M059J (cell line): ENCODE measurements at regions not wholly inside any gene's neighbourhood (a gene's known extent, or its start where the extent isn't known, plus 50 kb on each side); places are given as distances from the start of the nearest gene placed in this dataset.

Experiments
- DNase-seq: peaks from one replicate; pipeline ENCODE4 v3.0.0-alpha.2; 2012; ENCODE audit warnings: low read depth

DNA sequence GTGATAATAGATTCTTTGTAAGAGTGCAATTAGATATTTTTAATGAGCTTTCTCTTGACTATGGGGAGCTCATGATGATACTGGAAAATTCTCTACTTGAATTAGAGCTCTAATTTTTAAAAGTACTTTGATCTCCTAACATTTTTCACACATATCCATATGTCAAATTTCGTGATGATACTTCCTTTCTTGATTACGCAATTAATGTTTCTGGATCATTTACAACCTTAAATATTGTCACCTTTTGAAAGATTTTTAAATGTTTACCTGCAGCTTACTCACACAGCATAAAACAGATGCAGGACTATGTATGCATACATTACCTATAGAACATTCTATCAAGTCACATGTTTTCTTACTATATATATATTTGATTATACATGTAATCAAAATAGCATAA lies 598.5 kb upstream of the DSEL start:
- no peak for DNase-seq

DNA sequence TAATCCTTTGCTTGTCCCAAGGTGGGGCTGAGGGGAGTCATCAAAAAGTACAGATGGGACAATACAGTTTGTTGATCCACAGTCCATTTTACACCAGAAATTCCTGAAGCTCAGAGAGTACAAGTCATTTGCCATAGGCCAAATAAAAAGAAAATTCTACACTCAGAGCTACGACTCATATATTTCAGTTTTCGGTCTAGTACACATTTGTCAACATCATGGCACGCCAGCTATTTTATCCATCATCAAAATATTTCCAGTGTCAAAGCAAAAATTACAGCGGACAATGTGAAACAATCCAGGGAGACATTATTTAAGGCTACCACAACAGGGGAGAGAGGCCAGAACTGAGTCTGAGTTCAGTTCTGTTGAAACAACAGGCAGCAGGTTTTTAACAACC lies 587.5 kb upstream of the DSEL start:
- DNase-seq: peak; percentile 85

DNA sequence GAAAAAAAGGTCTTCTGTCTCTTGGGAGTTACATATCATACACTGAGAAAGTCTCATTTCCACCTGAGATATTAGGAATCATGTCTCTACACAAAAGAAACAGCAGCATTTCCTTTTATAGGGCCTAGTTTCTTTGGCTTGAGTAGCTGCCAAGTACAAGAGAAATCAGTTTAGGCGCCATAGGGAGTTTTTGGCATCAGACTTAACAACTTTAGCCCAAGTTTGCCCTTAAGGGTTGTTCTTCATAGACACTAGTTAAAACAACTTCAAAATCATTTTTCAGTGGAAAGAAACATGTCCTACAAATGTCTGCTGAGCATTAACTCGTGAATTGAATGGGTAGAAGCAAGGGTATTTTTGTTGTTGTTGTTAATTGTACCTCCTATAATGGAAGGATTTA lies 587.0 kb upstream of the DSEL start:
- DNase-seq: peak; percentile 49

DNA sequence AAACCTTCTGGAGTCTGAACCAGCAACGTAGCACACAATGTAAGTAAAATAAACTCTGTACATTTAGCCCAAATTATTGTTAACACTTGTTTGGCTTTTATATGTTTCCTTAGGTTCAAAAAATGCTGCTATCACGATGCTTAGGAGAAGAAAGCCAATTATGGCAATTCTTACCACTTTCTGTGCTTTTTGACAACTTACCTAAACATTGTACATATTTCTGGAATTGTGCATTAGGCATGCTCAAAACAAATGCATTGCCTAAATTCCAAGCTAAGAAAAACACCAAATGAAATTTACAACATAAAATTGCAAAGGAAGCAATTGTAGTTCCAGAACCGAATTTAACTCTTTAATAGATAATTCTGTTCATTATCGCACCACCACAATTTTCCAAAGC lies 585.6 kb upstream of the DSEL start:
- no peak for DNase-seq

DNA sequence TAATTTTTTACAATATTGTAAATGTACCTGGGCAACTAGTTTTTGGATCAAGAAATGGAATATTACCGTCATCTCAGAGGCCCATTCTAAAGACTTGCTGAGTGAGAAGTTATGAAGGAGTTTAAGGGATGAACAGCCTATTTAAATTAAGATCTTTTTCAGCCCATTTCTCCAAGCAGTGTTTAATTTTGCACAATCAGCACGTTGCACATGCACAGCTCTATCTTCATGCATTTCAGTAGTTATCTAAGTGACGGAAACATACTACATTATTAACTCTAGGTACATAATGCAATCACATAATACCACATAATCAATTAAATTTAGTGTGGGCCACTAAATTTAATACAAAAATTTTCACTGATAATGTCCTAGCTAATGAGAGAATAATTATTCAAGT lies 582.1 kb upstream of the DSEL start:
- no peak for DNase-seq

DNA sequence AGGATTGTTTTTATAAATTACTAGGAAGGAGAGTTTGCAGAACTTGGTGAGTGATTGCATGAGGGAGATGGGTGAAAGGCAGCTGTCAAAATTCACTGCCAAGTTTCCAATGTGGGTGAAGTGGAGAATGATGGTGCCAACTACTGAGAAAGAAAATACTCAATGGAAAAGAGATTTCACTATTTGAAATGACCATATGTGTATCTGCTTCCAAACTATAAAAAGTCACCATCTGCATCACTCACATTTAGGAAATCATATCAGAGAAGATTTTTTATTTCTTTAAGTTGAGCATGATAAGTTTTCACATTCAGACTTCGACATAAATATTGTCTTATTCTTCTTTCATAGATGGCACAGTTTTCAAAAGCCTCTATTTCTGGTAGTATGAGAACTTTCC lies 570.0 kb upstream of the DSEL start:
- DNase-seq: no peak

DNA sequence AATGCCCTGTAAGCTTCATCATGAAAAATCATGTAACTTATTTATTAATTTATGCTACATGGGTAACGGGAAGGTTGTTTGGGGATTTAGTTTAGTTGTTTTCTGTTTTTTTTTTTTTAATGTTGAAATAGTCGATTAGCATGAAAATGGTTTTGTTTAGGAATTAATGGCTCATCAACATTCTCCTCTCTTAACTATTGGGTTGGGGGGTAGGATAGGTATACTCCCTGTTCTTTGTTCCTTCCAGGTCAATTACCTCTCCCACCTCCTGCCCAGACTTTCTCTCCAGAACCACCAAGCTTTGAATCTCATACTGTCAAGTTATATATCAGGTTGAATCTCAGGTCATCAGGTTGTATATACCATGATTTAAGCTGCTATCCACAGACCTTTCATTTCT lies 568.7 kb upstream of the DSEL start:
- DNase-seq: no peak

DNA sequence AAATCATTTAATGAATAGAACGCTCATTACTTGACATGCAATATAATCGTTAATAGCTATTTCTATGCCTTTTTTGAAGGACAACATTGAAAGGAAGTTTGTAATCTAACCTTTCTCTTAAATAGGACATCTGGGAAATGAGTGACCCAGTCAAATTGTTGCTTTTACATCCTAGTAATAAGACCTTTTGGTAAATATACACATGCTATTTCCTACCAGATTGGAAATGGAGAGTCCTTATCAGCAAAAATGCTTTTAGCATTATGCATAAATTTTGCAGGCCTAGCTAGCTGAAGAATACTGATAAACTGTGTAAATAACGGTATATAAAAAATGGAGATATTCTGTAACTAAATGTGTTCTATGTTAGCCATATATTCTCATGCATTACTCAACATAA lies 567.3 kb upstream of the DSEL start:
- DNase-seq: no peak

DNA sequence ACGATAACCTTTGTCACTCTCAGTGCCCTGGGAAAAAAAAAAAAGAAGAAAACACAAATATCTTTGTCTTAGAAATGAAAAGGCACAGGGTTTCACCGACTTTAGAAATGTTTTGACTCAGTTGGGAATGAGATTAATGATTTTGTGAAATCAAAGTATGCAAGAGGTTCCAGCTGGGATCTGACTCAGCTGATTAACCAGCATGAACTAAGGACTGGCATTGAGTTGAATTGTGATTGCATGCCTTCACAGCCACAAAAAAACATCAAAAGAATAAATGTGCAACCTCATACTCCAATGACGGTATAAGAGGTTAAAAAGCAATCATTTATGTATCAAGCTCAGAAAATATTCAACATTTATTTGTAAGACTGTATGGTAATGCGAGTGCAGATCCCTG lies 566.6 kb upstream of the DSEL start:
- peak; percentile 88 for DNase-seq

DNA sequence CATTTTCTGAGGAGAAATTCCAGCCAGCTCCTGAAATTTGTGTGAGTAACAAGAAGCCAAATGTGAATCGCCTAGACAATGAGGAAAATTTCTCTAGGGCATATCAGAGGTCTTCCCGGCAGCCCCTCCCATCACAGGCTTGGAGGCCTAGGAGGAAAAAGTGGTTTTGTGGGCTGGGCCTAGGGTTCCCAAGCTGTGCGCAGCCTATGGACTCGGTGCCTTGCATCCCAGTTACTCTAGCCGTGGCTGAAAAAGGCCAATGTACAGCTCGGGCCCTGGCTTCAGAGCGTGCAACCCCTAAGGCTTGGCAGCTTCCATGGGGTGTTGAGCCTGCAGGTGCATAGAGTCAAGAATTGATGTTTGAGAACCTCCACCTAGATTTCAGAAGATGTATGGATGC lies 556.2 kb upstream of the DSEL start:
- DNase-seq: no peak

DNA sequence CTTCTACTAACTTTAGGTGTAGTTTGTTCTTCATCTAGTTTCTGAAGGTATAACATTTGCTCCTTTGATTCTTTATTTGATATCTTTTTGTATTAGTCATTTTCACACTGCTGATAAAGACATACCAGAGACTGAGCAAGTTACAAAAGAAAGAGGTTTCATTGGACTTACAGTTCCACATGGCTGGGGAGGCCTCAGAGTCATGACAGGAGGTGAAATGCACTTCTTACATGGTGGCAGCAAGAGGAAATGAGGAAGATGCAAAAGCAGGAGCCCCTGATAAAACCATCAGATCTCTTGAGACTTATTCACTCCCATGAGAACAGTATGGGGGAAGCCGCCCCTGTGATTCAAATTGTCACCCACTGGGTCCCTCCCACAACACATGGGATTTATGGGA lies 544.4 kb upstream of the DSEL start:
- DNase-seq: no peak

DNA sequence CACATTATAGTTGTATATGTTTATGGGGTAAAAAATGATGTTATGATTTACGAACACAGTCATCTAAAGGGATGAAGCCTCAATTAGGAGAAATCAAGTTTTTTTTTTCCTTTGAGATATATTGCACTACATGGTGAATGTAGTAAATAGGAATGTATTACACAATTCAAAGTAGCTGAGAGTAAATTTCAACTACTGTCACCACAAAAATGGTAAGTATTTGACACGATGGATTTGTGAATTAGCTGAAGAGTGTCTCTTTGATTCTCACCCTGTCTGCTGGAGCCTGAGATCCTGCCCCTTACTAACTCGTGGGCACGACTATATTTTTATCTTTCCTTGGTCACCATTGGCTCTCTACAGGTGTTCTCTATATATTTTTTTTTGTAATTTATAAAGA lies 540.4 kb upstream of the DSEL start:
- no peak for DNase-seq

DNA sequence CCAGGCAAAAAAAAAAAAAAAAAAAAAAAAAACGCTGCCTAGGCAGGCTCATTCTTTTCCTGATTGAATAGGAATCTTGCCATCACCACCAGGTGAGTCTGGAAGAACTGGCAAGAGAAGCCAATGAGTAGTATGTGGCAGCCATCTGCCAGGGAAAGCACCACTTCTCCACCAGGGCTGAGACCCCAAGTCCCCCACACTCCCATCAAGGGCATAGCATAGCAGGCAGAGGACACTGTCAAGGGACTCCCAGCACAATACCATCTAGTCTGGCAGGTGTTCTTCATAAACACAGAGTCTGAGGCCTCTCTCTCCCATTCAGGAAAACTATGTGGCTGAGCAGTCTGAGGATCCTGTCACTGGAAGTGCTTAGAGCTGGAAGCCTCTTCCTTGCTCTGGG lies 538.1 kb upstream of the DSEL start:
- no peak for DNase-seq

DNA sequence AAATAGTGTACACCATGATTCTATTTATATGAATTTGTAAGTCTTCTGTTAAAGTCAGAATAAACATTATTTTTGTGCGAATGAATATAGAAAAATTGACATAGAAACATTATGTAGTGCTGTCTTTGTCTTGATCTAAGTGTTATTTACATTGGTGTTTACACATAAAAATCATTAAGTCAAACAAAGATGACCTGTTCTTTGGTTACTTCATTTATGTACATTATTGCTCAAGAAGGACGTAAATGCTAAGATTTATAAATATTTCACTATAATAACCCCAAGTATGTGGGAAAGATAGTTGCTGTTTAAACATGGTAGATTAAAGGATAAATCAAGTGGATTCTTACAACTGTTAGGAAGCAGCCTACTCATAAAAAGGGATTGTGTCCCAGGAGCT lies 536.8 kb upstream of the DSEL start:
- DNase-seq: no peak

DNA sequence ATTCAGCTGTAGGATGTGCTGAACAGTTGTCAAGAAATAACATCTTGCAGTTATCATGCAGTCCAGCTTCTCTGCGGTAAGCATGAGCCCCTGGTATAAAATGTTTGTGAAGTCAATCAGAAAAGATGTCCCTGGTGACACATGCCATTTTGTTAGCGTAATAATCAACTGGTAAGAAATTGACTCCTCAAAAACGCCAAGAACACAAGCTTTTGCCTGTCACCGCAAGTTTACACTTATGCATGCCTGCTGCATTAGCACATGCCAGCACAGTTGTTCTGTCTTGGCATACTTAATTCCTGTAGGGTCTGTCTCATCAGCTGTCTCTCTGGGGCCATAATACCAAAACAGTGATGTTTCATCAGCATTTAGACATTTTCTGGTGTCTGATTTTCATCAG lies 524.8 kb upstream of the DSEL start:
- peak; percentile 14 for DNase-seq

DNA sequence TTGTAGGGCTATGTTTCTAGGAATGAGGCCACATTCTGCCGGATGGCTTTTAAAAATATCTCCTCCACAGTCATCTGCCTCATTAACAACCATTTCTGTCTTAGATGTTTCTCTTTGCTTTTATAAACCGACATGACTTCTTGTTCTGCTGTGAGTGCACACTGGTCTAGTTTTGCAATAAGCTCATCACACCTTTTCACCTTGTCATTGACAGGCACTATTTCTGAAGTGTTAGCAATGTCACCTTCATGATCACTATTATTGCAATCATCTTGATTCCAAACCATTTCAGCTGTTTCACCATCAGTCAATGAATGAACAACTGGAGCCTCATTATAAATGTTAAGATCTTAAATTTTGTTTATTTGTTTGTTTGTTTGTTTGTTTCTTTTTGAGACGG lies 523.7 kb upstream of the DSEL start:
- DNase-seq: no peak

DNA sequence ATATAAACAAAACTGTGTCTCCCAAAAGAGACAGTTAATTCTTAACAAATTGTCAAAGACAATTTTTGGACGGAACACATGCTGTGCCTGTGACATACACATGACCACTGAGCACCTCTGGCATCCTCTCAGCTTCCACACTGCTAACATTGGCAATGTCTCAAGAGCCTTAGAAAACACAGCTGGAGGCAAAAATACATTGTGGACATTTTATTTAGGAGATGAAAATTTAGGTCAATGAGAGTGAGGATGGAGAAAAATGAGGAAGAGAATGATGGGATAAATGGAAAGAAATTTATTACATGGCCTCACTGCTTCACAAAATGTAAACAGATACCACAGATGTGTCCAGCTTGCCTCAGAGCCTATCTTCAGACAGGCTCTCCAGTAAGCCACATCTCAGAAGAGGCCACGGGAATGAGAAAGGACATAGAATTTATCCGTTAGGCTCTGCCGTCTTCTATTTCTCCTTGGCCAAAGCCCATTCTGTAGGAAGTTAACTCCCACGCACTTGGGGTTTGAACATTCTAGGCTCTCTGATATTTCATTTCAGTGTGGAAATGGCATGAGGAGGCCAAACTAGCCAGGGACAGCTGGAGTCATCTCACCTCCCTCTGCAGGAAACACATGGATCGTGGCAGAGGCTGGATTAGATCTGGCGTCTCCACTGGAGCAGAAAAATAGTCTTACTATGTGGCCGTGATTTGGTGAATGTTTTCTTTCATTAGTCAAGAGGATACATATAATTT lies 519.4 kb upstream of the DSEL start:
- no peak for DNase-seq

DNA sequence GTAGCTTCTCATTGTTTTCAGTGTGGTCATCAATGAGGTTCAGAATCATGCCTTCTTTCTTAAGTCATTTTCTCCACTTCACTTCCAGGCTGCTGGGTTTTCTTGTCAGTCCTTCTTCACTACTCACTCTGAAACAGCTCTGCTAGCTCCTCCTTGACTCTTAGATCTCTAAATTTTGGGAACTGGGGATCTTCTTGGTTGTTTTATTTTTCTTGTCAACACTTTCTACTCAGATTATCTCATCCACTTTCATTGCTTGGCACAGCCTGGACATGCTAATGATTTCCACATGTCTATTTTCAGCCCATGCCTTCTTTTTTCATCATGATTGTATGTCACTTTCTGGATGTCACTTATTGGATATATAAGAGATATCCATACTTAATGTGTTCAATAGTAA lies 517.8 kb upstream of the DSEL start:
- DNase-seq: no peak

DNA sequence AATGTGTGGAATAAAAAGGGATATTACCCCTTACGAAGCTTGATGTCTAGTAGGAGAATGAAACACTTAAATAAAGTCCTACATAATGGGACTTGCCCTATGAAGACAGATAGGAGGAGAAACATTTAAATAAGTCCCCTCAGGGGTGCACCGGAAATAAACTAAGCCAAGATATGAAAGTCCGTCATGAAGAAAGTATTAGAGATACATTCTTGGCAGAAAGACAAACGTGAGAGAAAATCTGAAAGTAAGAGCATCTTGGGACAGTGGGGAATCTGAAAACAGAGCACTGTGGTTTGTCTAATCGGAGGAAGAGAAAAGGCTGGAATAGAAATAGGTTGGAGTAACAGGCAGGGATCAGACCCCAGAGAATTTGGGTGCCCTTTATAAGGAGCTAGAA lies 516.9 kb upstream of the DSEL start:
- peak; percentile 60 for DNase-seq

DNA sequence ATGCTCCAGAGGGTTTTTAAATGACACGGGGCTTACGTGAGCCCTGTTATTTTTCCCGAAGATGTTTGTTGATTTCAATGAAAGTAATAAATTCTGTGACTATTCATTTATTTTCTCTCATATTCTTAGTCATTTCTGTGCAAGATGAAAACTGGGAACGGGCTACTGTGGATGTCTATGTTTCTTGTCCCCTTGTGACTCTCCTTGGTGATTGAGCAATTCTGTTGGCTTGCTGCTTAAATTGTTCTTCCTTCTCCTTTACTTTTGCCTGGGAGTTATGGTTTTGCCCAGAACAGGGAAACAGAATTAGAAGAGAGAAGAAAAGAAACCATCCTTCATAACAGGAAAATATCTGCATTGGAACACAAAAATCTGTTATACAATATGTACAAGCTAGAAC lies 508.2 kb upstream of the DSEL start:
- DNase-seq: no peak

DNA sequence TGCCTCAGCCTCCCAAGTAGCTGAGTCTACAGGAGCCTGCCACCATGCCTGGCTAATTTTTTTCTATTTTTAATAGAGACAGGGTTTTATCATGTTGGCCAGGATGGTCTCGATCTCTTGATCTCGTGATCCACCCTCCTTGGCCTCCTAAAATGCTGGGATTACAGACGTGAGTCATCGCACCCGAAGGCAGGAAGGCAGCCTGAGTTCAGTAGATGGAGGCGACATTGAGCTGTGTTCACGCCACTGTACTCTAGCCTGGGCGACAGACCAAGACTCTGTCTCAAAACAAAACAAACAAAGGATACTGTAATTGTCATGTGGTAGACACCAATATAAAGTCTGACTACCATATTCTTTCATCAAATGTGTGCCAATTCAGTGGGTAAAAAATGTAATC lies 500.9 kb upstream of the DSEL start:
- DNase-seq: peak; percentile 37

DNA sequence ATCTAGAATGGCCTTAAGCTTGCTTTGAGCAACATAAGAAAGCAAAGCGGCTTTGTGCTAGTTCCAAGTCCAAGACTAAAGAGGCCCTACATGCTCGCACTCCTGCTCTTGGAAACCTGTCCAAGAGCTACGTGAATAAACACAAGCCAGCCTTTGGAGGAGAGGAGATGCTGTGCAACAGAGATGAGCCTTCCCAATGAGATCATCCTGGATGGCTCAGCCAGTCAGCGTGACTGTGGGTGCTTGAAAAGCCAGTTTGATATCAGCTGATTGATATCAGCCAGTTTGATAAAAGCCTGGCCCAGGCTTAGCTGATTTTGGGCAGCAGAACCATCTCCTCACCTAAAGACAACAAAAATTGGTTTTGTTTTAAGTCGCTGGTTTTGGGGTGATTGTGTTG lies 481.0 kb upstream of the DSEL start:
- DNase-seq: no peak

DNA sequence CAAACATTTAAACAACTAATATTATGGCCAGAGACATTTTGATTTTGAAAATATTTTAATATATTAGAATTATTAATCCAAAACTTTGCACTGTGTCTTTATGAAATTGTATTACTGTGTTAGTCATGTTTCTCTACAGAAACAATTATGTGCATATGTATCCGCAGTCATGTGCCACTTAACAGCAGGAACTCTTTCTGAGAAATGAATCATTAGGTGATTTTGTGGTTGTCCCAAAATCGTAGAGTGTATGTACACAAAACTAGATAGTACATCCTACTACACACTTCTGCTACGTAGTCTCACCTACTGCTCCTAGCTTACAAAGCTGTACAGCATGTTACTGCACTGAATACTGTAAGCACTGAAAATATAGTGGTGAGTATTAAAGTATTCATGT lies 479.2 kb upstream of the DSEL start:
- no peak for DNase-seq

DNA sequence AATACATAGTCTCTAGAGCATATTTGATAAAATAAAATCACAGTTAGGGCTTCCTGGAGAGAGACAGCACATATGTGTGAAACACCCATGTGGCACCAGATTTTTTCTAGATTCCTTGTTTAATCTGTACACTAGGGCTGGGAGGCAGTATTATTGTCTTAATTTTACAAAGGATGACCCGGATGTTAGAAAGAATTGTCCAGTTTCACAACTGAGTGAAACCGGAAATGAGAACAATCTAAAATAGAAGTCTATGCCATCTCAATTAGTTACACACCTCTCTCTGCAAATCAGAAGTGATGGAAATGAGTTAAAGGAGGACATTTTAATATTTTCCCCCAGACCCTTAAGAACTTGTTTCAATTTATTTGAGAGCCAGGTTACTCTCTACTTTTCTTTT lies 463.7 kb upstream of the DSEL start:
- DNase-seq: no peak
